ENCODE measurements at regions not wholly inside any gene's neighbourhood (a gene's known extent, or its start where the extent isn't known, plus 50 kb on each side); places are given as distances from the start of the nearest gene placed in this dataset.
A peak's percentile ranks its signal among the peaks of the same experiment; 100 is the strongest.

DNA sequence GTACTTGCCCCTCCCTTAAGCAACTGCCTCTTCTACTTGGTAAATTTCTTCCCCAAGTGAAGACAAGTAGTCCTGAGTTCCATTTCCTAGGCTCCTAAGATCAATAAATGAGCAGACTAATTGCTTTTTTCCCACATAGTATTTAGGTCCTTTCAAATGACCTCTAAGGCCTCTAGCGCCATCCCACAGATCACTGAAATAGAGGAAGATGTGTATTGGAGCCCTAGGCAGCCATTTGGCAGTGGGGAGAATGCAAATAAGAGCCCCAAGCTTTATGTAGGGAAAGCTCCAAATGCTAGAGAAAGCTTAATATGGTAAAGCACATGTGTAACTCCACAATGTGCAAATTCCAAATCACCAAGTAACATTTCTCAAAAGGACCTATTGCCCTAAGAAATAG lies 316.5 kb upstream of the PHF14 start:
- no peak for DNase-seq

DNA sequence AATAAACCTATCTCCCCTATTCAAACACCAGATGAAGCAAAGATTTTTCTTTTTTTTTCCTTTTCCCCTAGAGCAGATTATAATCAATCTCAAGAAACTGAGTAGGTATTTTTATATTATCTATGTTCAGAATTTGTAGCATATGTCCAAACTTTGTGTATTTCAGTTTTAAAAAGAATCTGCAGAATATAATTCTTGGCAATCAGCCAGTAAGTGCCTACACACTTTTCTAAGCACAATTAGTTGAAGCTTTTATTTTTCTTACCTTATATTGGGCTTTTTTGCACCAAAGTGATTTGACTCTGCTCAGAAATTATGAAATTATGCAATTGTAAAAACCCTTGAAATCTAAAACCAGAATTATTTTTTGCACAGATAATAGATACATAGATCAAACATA lies 315.8 kb upstream of the PHF14 start:
- no peak for DNase-seq

GRCh38 chr7:10662491-10662890 lies 311.2 kb upstream of the PHF14 start:
- DNase-seq = no peak

DNA sequence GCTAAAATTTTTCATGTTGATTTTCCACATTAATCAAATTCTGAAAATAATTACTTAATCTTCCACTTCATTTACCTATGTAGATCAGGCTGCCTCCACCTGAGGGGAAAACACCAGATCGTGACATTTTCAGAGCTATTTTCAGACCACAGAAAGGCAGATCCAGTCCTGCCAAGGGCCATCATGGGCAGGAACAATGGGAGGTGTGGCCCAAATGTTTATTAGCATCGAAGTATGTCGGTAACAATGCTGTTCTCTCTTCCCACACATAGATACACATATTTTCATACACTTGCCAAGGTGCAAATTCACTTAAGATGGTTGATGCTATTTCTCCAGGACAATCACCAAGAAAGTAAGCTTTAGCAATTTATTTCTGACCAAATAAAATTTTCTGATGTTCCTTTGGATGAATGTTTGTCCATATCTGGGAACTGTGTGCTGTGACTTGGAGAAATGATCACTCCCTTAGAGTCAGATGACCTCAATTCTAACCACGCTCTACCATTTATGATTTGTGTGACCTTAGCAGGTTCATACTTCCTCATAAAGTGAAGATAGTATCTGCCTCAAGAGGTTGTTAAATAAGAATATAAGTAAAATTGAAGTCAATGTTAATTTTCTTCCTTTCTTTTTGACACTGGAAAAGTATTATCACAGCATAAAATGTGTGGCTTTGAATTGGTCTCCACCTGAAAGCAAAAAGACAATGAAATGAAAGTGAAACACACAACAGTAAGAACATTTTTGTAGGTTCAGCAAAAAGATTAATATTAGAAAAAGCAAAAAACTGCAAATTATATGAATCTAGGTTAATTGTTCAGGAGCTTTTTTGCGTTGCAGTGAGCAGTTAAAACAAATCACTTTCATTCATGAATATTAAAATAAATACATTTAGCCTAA lies 310.4 kb upstream of the PHF14 start:
- DNase-seq = no peak

GRCh38 chr7:10672186-10672585 lies 301.5 kb upstream of the PHF14 start:
- DNase-seq = no peak

- no peak for DNase-seq
Measured at GRCh38 chr7:10677211-10677610, 296.5 kb upstream of the PHF14 start.

GRCh38 chr7:10677668-10678232 lies 295.9 kb upstream of the PHF14 start:
- no peak for DNase-seq

GRCh38 chr7:10684606-10685005 lies 289.1 kb upstream of the PHF14 start:
- DNase-seq = no peak

- no peak for DNase-seq
Measured at GRCh38 chr7:10685040-10685439, 288.6 kb upstream of the PHF14 start.

DNA sequence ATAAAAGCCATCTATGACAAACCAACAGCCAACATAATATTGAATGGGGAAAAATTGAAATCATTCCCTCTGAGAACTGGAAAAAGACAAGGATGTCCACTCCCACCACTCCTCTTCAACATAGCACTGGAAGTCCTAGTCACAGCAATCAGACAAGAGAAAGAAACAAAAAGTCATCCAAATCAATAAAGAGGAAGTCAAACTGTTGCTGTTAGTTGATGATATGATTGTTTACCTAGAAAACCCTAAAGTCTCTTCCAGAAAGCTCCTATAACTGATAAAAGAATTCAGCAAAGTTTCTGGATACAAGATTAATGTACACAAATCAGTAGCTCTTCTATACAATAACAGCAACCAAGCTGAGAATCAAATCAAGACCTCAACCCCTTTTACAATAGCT lies 285.1 kb upstream of the PHF14 start:
- no peak for DNase-seq

DNA sequence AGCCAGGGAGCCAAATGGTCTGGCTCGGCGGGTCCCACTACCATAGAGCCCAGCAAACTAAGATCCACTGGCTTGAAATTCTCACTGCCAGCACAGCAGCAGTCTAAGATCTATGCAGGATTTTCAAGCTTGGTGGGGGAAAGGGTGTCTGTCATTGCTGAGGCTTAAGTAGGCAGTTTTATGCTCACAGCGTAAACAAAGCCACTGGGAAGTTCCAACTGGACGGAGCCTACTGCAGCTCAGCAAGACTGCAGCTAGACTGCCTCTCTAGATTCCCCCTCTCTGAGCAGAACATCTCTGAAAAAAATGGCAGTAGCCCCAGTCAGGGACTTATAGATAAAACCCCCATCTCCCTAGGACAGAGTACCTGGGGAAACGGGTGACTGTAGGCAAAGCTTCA lies 277.6 kb upstream of the PHF14 start:
- peak; percentile 20 for DNase-seq

- no peak for DNase-seq
Measured at GRCh38 chr7:10703059-10703458, 270.6 kb upstream of the PHF14 start.

DNA sequence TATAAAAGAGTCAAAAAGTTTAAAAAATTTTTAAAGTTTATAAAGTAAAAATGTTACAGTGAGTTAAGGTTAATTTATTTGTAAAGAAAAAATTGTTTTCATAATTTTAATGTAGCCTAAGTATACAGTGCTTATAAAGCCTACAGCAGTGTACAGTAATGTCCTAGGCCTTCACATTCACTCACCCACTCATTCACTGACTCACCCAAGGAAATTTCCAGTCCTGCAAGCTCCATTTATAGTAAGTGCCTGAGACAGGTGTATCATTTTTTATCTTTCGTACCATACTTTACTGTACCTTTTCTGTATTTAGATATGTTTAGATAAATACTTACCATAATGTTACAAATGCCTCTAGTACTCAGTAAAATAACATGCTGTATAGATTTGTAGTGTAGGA lies 269.7 kb upstream of the PHF14 start:
- DNase-seq = no peak

- DNase-seq = no peak
Measured at GRCh38 chr7:10704653-10705052, 269.0 kb upstream of the PHF14 start.

- no peak for DNase-seq
Measured at GRCh38 chr7:10706875-10707493, 266.7 kb upstream of the PHF14 start.

GRCh38 chr7:10707519-10707918 lies 266.2 kb upstream of the PHF14 start:
- no peak for DNase-seq

- peak; percentile 77 for DNase-seq
Measured at GRCh38 chr7:10708447-10708846, 265.2 kb upstream of the PHF14 start.

- DNase-seq = no peak
Measured at GRCh38 chr7:10718768-10719167, 254.9 kb upstream of the PHF14 start.

DNA sequence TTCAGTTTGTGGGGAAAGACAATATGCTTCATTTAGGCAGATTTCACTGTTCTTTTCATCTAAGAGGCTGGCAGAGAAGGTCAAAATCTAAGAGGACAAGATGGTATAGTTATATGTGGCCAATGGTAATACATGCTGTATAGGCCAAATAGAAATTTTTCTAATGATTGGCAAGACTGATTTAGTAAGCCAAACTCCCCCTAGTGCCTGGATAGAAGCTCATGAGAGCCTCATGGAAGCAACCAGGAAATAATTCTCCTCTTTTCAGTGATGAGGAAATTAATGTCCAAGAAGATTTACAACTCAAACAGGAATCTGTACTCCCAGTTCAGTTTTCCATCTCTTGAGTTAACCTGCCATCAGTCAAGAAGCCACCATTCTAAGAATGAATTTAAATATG lies 253.6 kb upstream of the PHF14 start:
- DNase-seq = no peak

GRCh38 chr7:10721289-10721688 lies 252.4 kb upstream of the PHF14 start:
- no peak for DNase-seq

DNA sequence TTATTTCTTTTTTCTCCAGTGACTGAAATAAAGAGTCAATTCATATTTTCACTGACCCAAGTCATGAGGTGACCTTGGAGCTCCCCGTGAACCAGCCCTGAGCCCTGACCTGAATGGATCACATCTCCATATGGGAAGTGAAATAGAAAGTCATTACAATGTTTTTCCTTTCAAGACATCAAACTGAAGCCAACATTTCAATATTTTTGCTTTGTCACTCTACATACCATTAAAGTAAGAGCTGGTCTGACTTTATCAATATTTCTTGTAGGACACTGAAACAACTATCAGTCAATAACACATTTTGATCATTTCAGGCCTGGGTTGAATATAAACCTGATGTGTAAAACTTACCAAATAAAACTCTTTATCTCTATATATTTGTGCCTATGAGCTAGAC lies 249.8 kb upstream of the PHF14 start:
- no peak for DNase-seq

DNA sequence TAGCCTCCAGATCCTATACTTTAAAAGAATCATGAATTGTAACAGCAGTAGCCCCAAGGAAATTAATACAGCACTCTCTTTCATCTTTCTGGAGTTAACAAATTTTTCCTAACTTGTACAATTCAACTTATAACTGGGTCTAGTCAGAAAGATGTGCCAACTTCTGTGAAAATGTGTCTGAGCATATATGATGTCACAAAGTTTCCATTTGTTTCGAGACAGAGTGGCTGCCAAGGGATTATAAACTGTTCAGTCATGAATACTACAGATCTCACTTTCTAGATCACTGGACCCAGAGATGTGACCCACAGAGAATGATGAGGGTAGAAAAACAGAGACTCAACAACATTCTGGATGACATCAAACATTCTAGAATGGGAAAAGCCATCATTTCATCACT lies 249.2 kb upstream of the PHF14 start:
- DNase-seq = no peak

DNA sequence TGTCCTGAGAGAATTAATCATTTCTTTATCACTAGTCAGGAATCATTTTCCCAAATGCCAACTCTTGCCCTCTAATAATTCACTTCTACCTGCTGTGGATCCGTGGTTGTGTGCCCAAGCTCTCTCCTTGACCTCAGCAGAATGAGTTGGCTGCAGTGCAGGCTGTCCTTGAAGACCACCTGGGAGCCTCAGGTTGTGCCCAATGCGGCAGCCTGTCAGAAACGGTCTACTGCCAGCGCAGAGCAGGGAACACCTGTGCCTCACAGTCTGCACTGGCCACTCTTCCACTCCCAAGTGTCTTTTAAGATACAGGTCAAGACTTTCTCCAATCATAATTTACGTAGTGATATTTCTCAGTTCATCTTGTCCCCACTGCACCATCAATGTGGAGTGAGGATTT lies 246.0 kb upstream of the PHF14 start:
- DNase-seq = no peak

GRCh38 chr7:10731253-10731773 lies 242.4 kb upstream of the PHF14 start:
- DNase-seq = no peak
